NCI-H2227 (cell line): ENCODE measurements at regions not wholly inside any gene's neighbourhood (a gene's known extent, or its start where the extent isn't known, plus 50 kb on each side); places are given as distances from the start of the nearest gene placed in this dataset.

ENCODE experiments used
- DNase-seq: peaks from one replicate; lab custom pipeline; 2025; ENCODE audit not compliant: unreplicated experiment; lab: John Stamatoyannopoulos, UW

DNA sequence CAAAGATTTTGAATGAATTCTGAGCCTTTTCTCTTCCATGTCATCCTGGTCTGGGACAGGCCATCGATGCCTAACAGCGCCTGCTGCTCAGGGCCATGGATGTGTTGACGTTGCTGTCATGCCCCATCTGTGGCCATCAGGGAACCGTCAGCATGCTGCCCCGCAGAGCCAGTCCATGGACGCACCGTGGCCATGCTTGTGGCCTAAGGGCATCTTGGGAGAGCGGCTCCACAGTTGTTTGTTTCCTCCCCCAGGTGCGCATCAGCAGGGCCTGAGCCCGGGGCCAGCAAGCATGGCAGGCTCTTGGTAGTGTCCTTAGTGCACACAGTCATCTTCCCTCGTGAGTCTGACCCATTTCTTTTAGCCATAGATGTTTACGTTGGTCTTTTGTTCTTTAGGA is 142.7 kb downstream of the VAPA start:
- DNase-seq, result no peak

GRCh38 chr18:10057401-10057893 is 143.6 kb downstream of the VAPA start:
- DNase-seq, result no peak

DNA sequence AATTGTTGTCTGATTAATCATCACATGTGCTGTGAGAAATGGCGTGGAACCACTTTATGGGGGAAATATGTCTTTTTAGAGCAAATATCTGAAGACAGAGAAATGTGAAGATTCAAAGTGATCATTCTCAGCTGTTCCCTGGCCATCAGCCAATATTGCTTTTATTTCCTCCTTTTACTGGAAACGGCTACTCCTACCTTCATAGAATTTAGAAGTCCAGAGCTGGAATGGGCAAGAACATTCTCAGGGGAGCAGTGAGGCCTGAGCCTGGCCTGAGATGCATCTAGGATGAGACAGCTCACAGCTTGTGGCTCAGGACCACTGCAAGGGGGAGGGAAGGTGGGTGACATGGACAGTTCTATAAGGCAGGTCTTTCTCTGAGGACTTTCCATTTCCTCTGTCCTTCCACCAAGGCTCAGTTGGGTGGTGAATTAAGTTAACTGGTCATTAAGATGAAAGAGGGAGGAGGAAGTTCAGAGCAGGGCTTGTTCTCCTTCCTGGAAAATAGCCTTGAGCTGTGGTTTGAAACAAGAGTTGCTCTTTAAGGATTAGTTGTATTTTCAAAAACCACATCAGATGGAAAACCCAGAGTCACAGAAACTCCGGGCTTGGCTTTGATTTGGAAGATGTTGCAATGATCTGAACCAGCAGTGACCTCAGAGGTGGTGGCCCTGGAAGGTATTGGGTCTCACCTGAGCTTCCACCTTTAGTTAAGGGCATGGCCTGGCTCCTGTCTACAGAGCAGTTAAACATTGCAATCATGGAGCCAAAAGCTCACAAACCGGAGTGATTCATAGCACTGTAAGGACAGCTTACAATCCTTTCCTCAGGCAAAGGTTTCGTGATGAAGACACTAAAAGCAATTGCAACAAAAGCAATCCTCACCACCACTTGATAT is 144.3 kb downstream of the VAPA start:
- no peak for DNase-seq

DNA sequence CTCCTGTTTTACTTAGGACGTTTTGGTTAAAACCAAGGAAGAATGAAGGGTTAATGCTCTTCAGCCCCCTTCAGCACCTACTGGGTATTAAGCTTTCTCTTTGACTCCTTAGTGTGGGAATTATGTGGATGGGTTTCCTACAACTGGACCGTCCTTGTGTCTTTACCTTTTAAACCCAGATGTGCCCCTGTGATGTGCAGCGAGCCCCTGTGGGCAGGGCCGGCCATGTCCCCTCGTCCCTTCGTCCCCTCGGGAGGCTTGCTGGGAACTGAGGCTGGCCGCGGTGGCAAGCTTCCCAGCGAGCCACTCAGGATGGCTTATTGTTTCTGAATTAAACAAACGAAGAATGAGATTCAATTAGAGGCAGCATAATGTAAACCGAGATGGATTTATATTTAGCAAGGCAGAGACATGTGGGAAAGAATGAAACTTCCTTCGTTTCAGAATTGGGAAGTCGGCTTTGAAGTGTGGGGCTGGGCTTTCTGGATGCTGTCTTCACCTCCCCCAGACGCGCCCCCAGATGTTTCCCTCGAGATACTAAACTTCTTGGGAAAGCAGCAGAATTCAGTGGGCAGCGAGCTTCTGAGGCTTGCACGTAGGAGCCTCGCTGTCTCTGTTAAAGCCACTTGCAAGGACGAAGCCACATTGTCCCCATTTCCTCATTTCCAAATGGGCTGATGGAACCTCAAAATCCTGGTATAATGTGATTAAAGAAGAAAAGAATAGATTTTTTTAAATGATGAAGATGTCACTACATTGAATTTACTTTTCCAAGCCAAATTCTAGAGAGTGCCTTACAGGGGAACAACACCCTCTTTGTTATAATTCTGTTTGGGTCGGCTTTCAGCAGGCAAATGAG is 146.0 kb downstream of the VAPA start:
- no peak for DNase-seq

GRCh38 chr18:10060469-10060782 is 146.6 kb downstream of the VAPA start:
- no peak for DNase-seq

DNA sequence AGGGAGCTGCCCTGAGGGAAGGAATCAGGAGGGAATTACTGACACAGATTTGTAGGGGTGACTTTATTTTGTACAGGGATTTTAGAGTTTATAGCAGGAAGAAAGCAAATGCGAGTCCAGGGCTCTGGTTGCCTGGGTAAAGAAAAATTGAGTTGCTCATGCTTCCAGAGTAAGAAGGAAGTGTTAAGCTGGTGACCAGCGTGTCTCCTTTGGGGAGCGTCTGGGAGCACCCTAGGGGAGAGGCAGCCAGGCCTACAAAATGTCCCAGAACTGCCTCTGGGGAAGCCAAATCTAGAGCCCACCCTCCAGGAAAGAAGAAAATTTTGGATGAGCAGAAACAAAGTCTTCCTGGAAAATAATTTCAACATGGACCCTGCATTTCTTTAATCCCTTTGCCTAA is 147.0 kb downstream of the VAPA start:
- no peak for DNase-seq

DNA sequence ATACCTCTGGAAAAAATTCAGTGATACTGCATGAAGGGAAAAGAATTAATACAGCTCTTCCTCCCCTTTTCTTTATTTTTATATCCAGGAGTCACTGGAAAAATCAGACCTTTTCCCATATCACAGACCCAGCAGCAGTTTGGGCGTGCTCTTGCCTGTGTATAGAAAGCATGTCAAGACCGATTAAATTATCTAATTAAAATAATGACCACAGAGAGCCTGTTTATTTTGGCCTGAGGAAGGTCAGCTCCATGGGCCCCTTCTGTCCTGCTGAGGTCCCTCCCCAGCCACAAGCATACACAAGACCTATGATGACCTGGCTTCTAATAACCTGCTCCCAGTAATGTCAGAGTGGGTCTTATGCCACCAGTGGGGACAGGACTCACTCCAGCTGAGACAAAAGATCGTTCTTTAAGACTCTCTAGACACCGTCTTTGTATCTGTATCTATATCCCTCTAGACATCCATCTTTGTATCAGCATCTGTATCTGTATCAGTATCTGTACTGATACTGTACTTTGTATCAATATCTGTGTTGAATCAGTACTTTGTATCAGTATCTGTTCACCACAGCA is 147.8 kb downstream of the VAPA start:
- DNase-seq, result no peak

GRCh38 chr18:10062302-10063300 is 148.8 kb downstream of the VAPA start:
- no peak for DNase-seq

- DNase-seq, result no peak
Measured at GRCh38 chr18:10063489-10063888, 149.7 kb downstream of the VAPA start.

- no peak for DNase-seq
Measured at GRCh38 chr18:10064267-10064666, 150.5 kb downstream of the VAPA start.

- DNase-seq, result no peak
Measured at GRCh38 chr18:10065296-10065695, 151.5 kb downstream of the VAPA start.

DNA sequence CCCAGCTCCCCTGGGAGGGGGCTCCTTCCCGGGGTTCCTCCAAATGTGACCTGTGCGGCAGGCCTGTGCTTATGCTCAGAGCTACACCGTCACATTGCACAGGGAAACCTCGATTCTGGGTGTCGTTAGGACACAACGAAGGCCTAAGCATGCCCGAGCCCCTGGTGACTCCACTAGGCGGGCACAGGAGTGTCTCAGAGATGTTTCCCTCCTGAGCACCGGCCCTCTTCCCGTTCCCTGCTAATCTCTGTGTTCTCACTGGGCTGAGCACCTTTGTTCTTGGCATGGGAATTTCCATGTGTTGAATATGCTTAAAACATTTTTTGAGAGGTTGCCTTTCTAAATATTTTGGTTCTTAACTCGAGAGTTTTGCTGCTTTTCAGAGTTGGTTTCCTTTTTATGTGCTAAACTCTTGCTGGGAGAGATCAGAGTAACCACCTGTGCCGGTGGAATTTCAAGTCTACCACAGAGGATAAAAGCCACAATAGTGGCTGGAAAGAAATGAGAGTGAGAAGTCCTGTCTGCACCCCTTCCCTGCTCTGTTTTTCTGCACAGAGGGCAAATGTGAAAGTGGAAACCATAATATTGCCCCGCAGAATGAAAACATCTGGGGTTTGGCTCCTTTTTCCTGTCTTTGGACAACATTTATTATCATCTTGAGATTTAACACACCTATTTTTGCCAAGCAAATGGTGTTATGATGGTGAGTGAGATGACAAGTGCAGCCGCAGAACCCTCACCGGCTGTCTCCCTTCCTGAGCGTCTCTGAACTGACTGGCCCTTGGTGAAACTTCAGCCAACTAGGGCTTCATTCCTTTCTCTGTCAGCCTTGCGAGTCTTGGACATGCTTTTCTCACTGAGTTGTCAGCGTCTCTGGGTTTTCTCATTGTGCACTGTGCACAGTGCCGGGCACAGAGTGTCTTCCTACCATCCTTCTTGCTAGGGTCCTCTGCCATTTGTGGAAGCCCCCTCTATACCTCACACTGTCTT is 154.1 kb downstream of the VAPA start:
- DNase-seq, result no peak

DNA sequence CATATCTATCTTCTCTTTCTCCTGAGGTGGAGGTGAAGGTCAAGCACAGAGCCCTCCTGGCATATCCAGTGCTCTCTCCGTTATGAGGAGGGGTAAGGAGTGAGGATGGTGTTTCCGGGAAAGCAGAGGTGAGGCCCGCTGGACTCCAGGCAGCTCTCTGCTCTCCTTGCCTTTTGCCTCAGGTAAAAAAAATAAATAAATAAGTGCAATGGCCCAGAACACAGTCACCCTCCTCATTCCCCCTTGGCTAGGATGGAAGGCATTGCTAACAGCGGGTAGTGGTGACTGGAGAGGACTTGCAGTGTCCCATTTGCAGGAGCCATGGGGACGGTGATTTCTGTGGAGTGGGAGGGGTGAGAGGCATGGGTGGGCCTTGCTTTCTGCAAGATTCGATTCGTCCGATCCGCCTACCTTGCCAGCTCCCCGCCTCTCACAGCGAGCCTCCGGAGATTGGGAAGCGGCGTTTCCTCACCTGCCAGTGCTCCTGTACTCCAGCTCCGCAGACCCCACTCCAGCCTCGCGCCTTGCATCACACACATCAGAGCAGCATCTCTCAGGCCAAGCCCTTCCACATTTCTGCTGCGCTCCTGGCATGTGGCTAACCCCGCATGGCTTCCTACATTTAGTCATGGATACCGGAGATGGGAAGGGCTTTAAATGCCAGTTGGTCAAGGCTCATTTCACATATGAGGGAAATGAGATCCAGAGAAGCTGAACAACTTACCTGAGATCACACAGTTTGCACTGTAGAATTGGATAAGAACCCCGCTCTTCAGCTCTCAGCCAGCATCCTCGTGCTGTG is 155.2 kb downstream of the VAPA start:
- no peak for DNase-seq

GRCh38 chr18:10070561-10071000 is 156.8 kb downstream of the VAPA start:
- DNase-seq, result no peak

DNA sequence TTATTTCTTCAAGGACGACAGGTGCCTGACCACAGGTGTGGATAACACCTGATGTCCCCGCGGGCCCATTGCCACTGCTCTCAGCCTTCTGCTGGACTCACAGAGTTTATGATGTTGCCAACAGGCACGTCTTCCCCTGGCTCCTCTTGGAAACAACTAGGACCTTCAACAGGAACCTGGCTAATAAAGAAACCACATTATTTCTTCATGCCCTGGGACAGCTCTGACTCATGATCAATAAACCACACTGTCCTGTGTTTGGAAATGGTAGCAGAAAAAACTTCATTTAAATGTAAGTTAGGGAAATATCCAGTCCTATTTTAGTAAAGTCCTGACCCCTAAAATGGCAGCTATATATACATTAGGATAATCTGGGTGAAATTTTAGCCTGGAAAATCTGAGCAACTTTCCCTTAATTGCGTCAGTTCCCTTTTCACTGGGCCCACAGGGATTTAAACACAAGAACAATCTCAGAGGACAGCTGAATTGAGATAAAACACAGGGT is 158.9 kb downstream of the VAPA start:
- no peak for DNase-seq

GRCh38 chr18:10074110-10074509 is 160.3 kb downstream of the VAPA start:
- DNase-seq, result no peak

GRCh38 chr18:10074728-10075127 is 160.9 kb downstream of the VAPA start:
- DNase-seq, result no peak

DNA sequence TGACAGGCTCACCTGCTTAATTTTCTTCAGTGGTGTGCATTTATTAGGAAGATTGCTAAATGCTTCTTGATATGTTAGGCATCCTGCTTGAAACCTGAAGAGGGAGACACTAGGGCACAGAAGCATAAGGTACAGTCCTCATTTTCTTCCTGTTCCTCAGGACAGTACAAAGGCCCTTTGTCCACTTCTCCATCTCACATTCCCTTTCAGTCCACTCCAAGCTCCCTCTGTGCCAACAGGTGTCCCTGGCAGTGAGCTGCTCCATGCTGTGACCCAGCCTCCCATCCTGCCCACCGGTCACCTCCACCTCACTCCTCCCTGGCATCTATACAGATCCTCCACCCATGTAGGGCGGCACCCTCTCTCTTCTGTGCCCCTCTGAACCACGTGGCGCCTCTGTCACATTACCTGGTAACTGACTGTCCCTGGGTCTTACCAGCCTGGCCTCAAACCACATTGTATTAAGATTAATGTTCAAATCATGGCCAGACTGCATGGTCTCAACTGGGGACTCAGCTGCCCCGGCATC is 162.8 kb downstream of the VAPA start:
- no peak for DNase-seq
